C1 segment of cervical spinal cord (tissue), 14 donors: ENCODE measurements at regions not wholly inside any gene's neighbourhood (a gene's known extent, or its start where the extent isn't known, plus 50 kb on each side); places are given as distances from the start of the nearest gene placed in this dataset.
"Not testable (repeated sequence)": the region's sequence is repeated elsewhere in the genome, so short reads cannot be mapped to it uniquely, and the experiment has no call there.

Experiments used
- DNase-seq, 14 donors: peaks; one replicate each; lab custom pipeline; 2025; lab: John Stamatoyannopoulos, UW

- DNase-seq, result no peak
Measured at GRCh38 chr1:81543764-81544163, 257.0 kb upstream of the ADGRL2 start.

- no peak for DNase-seq
Measured at GRCh38 chr1:81542196-81542595, 258.5 kb upstream of the ADGRL2 start.

GRCh38 chr1:81540216-81540615 lies 260.5 kb upstream of the ADGRL2 start:
- no peak for DNase-seq

- no peak for DNase-seq
Measured at GRCh38 chr1:81529014-81529413, 271.7 kb upstream of the ADGRL2 start.

- DNase-seq, result no peak
Measured at GRCh38 chr1:81525085-81525484, 275.6 kb upstream of the ADGRL2 start.

GRCh38 chr1:81519987-81520386 lies 280.7 kb upstream of the ADGRL2 start:
- no peak for DNase-seq

- DNase-seq, result no peak
Measured at GRCh38 chr1:81517987-81518386, 282.7 kb upstream of the ADGRL2 start.

GRCh38 chr1:81513796-81514354 lies 286.9 kb upstream of the ADGRL2 start:
- DNase-seq, result no peak

- DNase-seq, result no peak
Measured at GRCh38 chr1:81512252-81513003, 288.3 kb upstream of the ADGRL2 start.

- no peak for DNase-seq
Measured at GRCh38 chr1:81511281-81511680, 289.5 kb upstream of the ADGRL2 start.

- no peak for DNase-seq
Measured at GRCh38 chr1:81510701-81511100, 290.0 kb upstream of the ADGRL2 start.

GRCh38 chr1:81509594-81509993 lies 291.1 kb upstream of the ADGRL2 start:
- DNase-seq, result no peak

- no peak for DNase-seq
Measured at GRCh38 chr1:81506699-81507098, 294.0 kb upstream of the ADGRL2 start.

- DNase-seq, result no peak
Measured at GRCh38 chr1:81505831-81506230, 294.9 kb upstream of the ADGRL2 start.

GRCh38 chr1:81504820-81505219 lies 295.9 kb upstream of the ADGRL2 start:
- not testable (repeated sequence) for DNase-seq

- not testable (repeated sequence) for DNase-seq
Measured at GRCh38 chr1:81502705-81503104, 298.0 kb upstream of the ADGRL2 start.

- DNase-seq, result not testable (repeated sequence)
Measured at GRCh38 chr1:81501485-81501884, 299.2 kb upstream of the ADGRL2 start.

GRCh38 chr1:81499487-81499886 lies 301.2 kb upstream of the ADGRL2 start:
- no peak for DNase-seq

GRCh38 chr1:81498471-81499462 lies 302.0 kb upstream of the ADGRL2 start:
- no peak for DNase-seq

- no peak for DNase-seq
Measured at GRCh38 chr1:81496349-81496748, 304.4 kb upstream of the ADGRL2 start.

GRCh38 chr1:81493102-81493869 lies 307.4 kb upstream of the ADGRL2 start:
- no peak for DNase-seq
